Common myeloid progenitor, CD34-positive (primary cell): ENCODE measurements at regions not wholly inside any gene's neighbourhood (a gene's known extent, or its start where the extent isn't known, plus 50 kb on each side); places are given as distances from the start of the nearest gene placed in this dataset.
"Not testable (repeated sequence)": the region's sequence is repeated elsewhere in the genome, so short reads cannot be mapped to it uniquely, and the experiment has no call there.

Experiments used
- CTCF ChIA-PET: fragments of 350-600 bp; sonication (Branson Sonifier 250); formaldehyde crosslinking; loops from one replicate; lab custom pipeline; 2021; ENCODE audit warnings: antibody characterized with exemption; lab: Charles Lee
- POLR2A ChIA-PET: fragments of 350-600 bp; sonication (Branson Sonifier 250); formaldehyde crosslinking; loops from one replicate; lab custom pipeline; 2021; ENCODE audit warnings: antibody characterized with exemption; lab: Charles Lee
- DNase-seq, 3 donors: peaks; one replicate each; pipeline versions ENCODE4 v3.0.0 to v3.0.0-alpha.2; 2013
- H3K27ac ChIP-seq, 2 experiments: 1 replicate in 1 of 2; 2 replicates in 1 of 2; pipeline ENCODE4 v1.7.0; 2013; ENCODE audit warnings: inconsistent platforms in 2 of 2, low read length in 2 of 2, mild to moderate bottlenecking in 2 of 2, low read depth in 1 of 2, moderate library complexity in 1 of 2; ENCODE audit not compliant: severe bottlenecking in 2 of 2, insufficient read depth in 1 of 2, poor library complexity in 1 of 2
- H3K27me3 ChIP-seq, 5 experiments: replicated peaks in 2 of 5; 1 replicate in 3 of 5; 2 replicates in 2 of 5; pipeline versions ENCODE4 v1.6.1 to v1.7.0; 2013; ENCODE audit warnings: low read length in 4 of 5, mild to moderate bottlenecking in 2 of 5, moderate library complexity in 2 of 5, inconsistent platforms in 1 of 5; ENCODE audit not compliant: insufficient read depth in 5 of 5, control insufficient read depth in 4 of 5
- H3K36me3 ChIP-seq, 4 experiments: 1 replicate in 2 of 4; 2 replicates in 2 of 4; pipeline versions ENCODE4 v1.6.1 to v1.7.0; 2013; ENCODE audit warnings: low read length in 3 of 4, control low read depth in 1 of 4, mild to moderate bottlenecking in 1 of 4; ENCODE audit not compliant: control insufficient read depth in 4 of 4, insufficient read depth in 4 of 4
- H3K4me1 ChIP-seq, 4 experiments: 1 replicate in 3 of 4; 2 replicates in 1 of 4; pipeline versions ENCODE4 v1.6.1 to v1.7.1; 2013; ENCODE audit warnings: low read length in 3 of 4, mild to moderate bottlenecking in 3 of 4, control low read depth in 1 of 4, inconsistent platforms in 1 of 4, moderate library complexity in 1 of 4; ENCODE audit not compliant: control insufficient read depth in 4 of 4, insufficient read depth in 4 of 4; ENCODE audit errors: control extremely low read depth in 1 of 4
- H3K4me3 ChIP-seq, 7 experiments: 1 replicate in 4 of 7; 2 replicates in 3 of 7; pipeline versions ENCODE4 v1.5.1 to v1.7.0; 2013; ENCODE audit warnings: mild to moderate bottlenecking in 7 of 7, low read length in 6 of 7, moderate library complexity in 6 of 7, inconsistent platforms in 2 of 7, low read depth in 2 of 7, control low read depth in 1 of 7; ENCODE audit not compliant: insufficient read depth in 4 of 7, control insufficient read depth in 1 of 7; ENCODE audit errors: extremely low read depth in 1 of 7
- H3K9me3 ChIP-seq, 5 experiments: 1 replicate in 4 of 5; 2 replicates in 1 of 5; pipeline versions ENCODE4 v1.6.1 to v1.7.1; 2013; ENCODE audit warnings: low read length in 4 of 5, mild to moderate bottlenecking in 2 of 5, inconsistent platforms in 1 of 5, low read depth in 1 of 5, moderate library complexity in 1 of 5; ENCODE audit not compliant: control insufficient read depth in 4 of 5, insufficient read depth in 2 of 5; ENCODE audit errors: control extremely low read depth in 1 of 5
- WGBS: methylation state at CpG from one replicate; pipeline ENCODE4 v1.1.5; 2013; ENCODE audit not compliant: insufficient coverage; 5-methylcytosine and 5-hydroxymethylcytosine counted together

- Histone ChIP-seq H3K9me3 (peaks cover 0 to 2% (median 0%) of the 10 kb centered on the region in 5 experiments), H3K4me3 (no peak overlapping the region), H3K27ac (no peak overlapping the region), H3K36me3 (no peaks in the 10 kb centered on the region), H3K4me1 (no peaks in the 10 kb centered on the region), H3K27me3 (no peaks in the 10 kb centered on the region)
- POLR2A ChIA-PET, result no interaction called here
- no peak for DNase-seq
- WGBS, result 89% methylated on average over 1 of the region's 2 CpGs
- CTCF ChIA-PET, result no interaction called here
Measured at GRCh38 chrX:45566456-45566855, 365.8 kb upstream of the DIPK2B start.

- CTCF ChIA-PET, result no interaction called here
- no peak for DNase-seq
- WGBS, result no CpG with 5 or more reads among the region's 2 CpGs
Measured at GRCh38 chrX:45557387-45557786, 356.7 kb upstream of the DIPK2B start.

GRCh38 chrX:45554736-45555135, 354.1 kb upstream of the DIPK2B start:
- Histone ChIP-seq H3K36me3 (no peaks in the 10 kb centered on the region), H3K9me3 (no peaks in the 10 kb centered on the region), H3K4me1 (no peaks in the 10 kb centered on the region), H3K4me3 (no peak overlapping the region), H3K27me3 (peaks cover 0 to 7% (median 0%) of the 10 kb centered on the region in 5 experiments), H3K27ac (no peak overlapping the region)
- ChIA-PET POLR2A (no interaction called here), CTCF (interaction anchor here (1.3 kb wide), 1 partner anchor 9 kb away, joined by 3 read pairs; no protein-coding TSS in a partner anchor)
- WGBS, result no CpG with 5 or more reads among the region's 1 CpG
- no peak for DNase-seq

More at GRCh38 chrX:45557387-45557786, 356.7 kb upstream of the DIPK2B start:
- Histone ChIP-seq H3K27ac (no peak overlapping the region), H3K9me3 (peaks cover 0 to 2% (median 0%) of the 10 kb centered on the region in 5 experiments), H3K4me1 (no peaks in the 10 kb centered on the region), H3K4me3 (no peak overlapping the region), H3K27me3 (peaks cover 0 to 7% (median 0%) of the 10 kb centered on the region in 5 experiments), H3K36me3 (no peaks in the 10 kb centered on the region)
- POLR2A ChIA-PET, result no interaction called here

GRCh38 chrX:45553417-45553816, 352.7 kb upstream of the DIPK2B start:
- H3K4me3 ChIP-seq, result no peak overlapping the region
- DNase-seq, result no peak
- no peaks in the 10 kb centered on the region for H3K4me1 ChIP-seq
- POLR2A ChIA-PET, result no interaction called here
- WGBS, result no CpG with 5 or more reads among the region's 1 CpG
- H3K36me3 ChIP-seq, result no peaks in the 10 kb centered on the region
- no peaks in the 10 kb centered on the region for H3K9me3 ChIP-seq
- CTCF ChIA-PET, result interaction anchor here (1.3 kb wide), 1 partner anchor 10 kb away, joined by 3 read pairs; no protein-coding TSS in a partner anchor
- peaks cover 0 to 7% (median 0%) of the 10 kb centered on the region in 5 experiments for H3K27me3 ChIP-seq
- H3K27ac ChIP-seq, result no peak overlapping the region

DNA sequence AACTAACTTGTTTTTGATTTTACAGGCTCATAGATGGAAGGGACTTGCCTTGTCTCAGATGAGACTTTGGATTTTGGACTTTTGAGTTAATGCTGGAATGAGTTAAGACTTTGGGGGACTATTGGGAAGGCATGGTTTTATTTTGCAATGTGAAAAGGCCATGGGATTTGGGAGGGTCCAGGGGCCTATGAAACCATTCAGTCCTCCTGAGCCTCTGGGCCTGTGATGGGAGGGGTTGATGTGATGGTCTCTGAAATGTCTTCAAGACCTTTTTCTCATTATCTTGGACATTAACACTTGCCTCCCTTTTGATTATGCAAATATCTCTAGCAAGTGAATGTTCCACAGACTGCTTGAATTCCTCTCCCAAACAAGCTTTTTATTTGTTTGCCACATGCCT, 346.0 kb upstream of the DIPK2B start:
- H3K4me3 ChIP-seq, H3K27ac ChIP-seq, CTCF ChIA-PET, H3K4me1 ChIP-seq, H3K36me3 ChIP-seq, POLR2A ChIA-PET, H3K27me3 ChIP-seq, DNase-seq: not testable (repeated sequence)
- peaks cover 0 to 13% (median 7%) of the 10 kb centered on the region in 5 experiments for H3K9me3 ChIP-seq

DNA sequence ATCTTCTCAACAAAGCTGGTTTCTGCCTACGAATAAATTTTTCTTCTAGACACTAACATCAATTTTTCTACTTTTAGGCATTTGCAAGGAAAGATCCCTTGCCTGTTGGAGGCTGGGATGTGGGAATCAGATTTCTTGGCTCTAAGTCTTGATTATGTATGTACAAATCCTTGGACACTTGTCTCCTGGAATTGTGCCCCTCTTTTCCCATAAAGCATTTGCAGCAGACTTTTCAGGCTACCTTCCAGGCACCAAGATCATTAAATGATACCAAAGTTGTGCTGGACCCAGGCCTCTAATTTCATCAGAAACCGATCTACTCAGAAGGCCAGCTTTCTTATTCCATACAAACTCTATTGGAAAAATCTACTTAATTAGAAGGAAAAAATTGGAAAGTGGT, 339.5 kb upstream of the DIPK2B start:
- no CpG with 5 or more reads among the region's 2 CpGs for WGBS
- no peak for DNase-seq
- no peaks in the 10 kb centered on the region for H3K36me3 ChIP-seq
- H3K9me3 ChIP-seq, result peaks cover 0 to 2% (median 0%) of the 10 kb centered on the region in 5 experiments
- no peak overlapping the region for H3K27ac ChIP-seq
- ChIA-PET CTCF (interaction anchor here (0.5 kb wide), 1 partner anchor 954 kb away, joined by 3 read pairs; no protein-coding TSS in a partner anchor), POLR2A (no interaction called here)
- H3K4me3 ChIP-seq, result no peak overlapping the region
- H3K27me3 ChIP-seq, result peaks cover 0 to 10% (median 0%) of the 10 kb centered on the region in 5 experiments
- H3K4me1 ChIP-seq, result no peaks in the 10 kb centered on the region

DNA sequence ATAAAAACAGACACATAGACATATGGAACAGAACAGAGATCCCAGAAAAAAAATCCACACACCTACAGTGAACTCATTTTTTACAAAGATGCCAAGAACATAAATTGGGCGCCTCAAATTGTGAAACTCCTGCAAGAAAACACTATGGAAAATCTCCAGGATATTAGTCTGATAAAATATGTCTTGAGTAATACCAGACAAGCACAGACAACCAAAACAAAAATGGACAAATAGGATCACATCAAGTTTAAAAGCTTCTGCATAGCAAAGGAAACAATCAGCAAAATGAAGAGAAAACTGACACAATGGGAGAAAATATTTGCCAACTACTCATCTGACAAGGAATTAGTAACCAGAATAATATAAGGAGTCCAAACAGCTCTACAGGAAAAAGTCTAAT, 337.3 kb upstream of the DIPK2B start:
- CTCF ChIA-PET, result no interaction called here
- Histone ChIP-seq H3K36me3 (no peaks in the 10 kb centered on the region), H3K27me3 (peaks cover 0 to 10% (median 0%) of the 10 kb centered on the region in 5 experiments), H3K4me3 (no peak overlapping the region), H3K4me1 (no peaks in the 10 kb centered on the region), H3K27ac (no peak overlapping the region), H3K9me3 (peaks cover 0 to 2% (median 0%) of the 10 kb centered on the region in 5 experiments)
- DNase-seq, result no peak
- WGBS, result no CpG with 5 or more reads among the region's 1 CpG
- POLR2A ChIA-PET, result no interaction called here
